ENCODE measurements at regions not wholly inside any gene's neighbourhood (a gene's known extent, or its start where the extent isn't known, plus 50 kb on each side); places are given as distances from the start of the nearest gene placed in this dataset.

GRCh38 chr13:111857336-111857735 is 209.6 kb upstream of the SOX1 start:
- Histone ChIP-seq H3K4me3 (no peak overlapping the region), H3K36me3 (no peaks in the 10 kb centered on the region), H3K27ac (no peak overlapping the region), H3K27me3 (replicated peaks) (peaks cover 33% of the 10 kb centered on the region), H3K9me3 (replicated peaks) (peaks cover 4% of the 10 kb centered on the region; the same call in 1 of the 2 replicates), H3K4me1 (replicated peaks) (no peaks in the 10 kb centered on the region)
- DNase-seq (ENCODE audit: low read depth in 1 of 2, low spot score in 2 of 2) = no peak

GRCh38 chr13:111857846-111858560 is 208.9 kb upstream of the SOX1 start:
- Histone ChIP-seq H3K36me3 (no peaks in the 10 kb centered on the region), H3K4me1 (replicated peaks) (no peaks in the 10 kb centered on the region), H3K27ac (no peak overlapping the region), H3K9me3 (replicated peaks) (peaks cover 4% of the 10 kb centered on the region; the same call in 1 of the 2 replicates), H3K4me3 (no peak overlapping the region), H3K27me3 (replicated peaks) (peaks cover 39% of the 10 kb centered on the region)
- no peak for DNase-seq (ENCODE audit: low read depth in 1 of 2, low spot score in 2 of 2)

GRCh38 chr13:111858571-111858970 is 208.4 kb upstream of the SOX1 start:
- no peak overlapping the region for H3K27ac ChIP-seq
- DNase-seq (ENCODE audit: low read depth in 1 of 2, low spot score in 2 of 2) = no peak
- H3K36me3 ChIP-seq = no peaks in the 10 kb centered on the region
- peaks cover 4% of the 10 kb centered on the region; the same call in 1 of the 2 replicates for H3K9me3 ChIP-seq (replicated peaks)
- peaks cover 37% of the 10 kb centered on the region for H3K27me3 ChIP-seq (replicated peaks)
- H3K4me3 ChIP-seq = no peak overlapping the region
- H3K4me1 ChIP-seq (replicated peaks) = no peaks in the 10 kb centered on the region

- H3K9me3 ChIP-seq (replicated peaks) = peaks cover 4% of the 10 kb centered on the region; the same call in 1 of the 2 replicates
Measured at GRCh38 chr13:111859354-111860230, 207.4 kb upstream of the SOX1 start.

GRCh38 chr13:111860231-111860552 is 206.8 kb upstream of the SOX1 start:
- Histone ChIP-seq H3K36me3 (no peaks in the 10 kb centered on the region), H3K27me3 (replicated peaks) (peaks cover 37% of the 10 kb centered on the region), H3K9me3 (replicated peaks) (peaks cover 4% of the 10 kb centered on the region; the same call in 1 of the 2 replicates), H3K4me3 (no peak overlapping the region), H3K4me1 (replicated peaks) (no peaks in the 10 kb centered on the region), H3K27ac (no peak overlapping the region)
- no peak for DNase-seq (ENCODE audit: low read depth in 1 of 2, low spot score in 2 of 2)

More at GRCh38 chr13:111859354-111860230, 207.4 kb upstream of the SOX1 start:
- no peak for DNase-seq (ENCODE audit: low read depth in 1 of 2, low spot score in 2 of 2)
- Histone ChIP-seq H3K4me3 (no peak overlapping the region), H3K36me3 (no peaks in the 10 kb centered on the region), H3K27ac (no peak overlapping the region), H3K27me3 (replicated peaks) (peaks cover 37% of the 10 kb centered on the region), H3K4me1 (replicated peaks) (no peaks in the 10 kb centered on the region)

GRCh38 chr13:111861319-111861718 is 205.6 kb upstream of the SOX1 start:
- Histone ChIP-seq H3K27me3 (replicated peaks) (peaks cover 37% of the 10 kb centered on the region), H3K36me3 (no peaks in the 10 kb centered on the region), H3K27ac (no peak overlapping the region), H3K9me3 (replicated peaks) (peaks cover 4% of the 10 kb centered on the region; the same call in 1 of the 2 replicates), H3K4me3 (no peak overlapping the region), H3K4me1 (replicated peaks) (no peaks in the 10 kb centered on the region)
- no peak for DNase-seq (ENCODE audit: low read depth in 1 of 2, low spot score in 2 of 2)

- H3K36me3 ChIP-seq = no peaks in the 10 kb centered on the region
- H3K27ac ChIP-seq = no peak overlapping the region
- H3K27me3 ChIP-seq (replicated peaks) = peaks cover 37% of the 10 kb centered on the region
- no peak overlapping the region for H3K4me3 ChIP-seq
- no peaks in the 10 kb centered on the region for H3K4me1 ChIP-seq (replicated peaks)
- DNase-seq (ENCODE audit: low read depth in 1 of 2, low spot score in 2 of 2) = no peak
- H3K9me3 ChIP-seq (replicated peaks) = peaks cover 4% of the 10 kb centered on the region; the same call in 1 of the 2 replicates
Measured at GRCh38 chr13:111861766-111862366, 205.1 kb upstream of the SOX1 start.

- Histone ChIP-seq H3K36me3 (no peaks in the 10 kb centered on the region), H3K9me3 (replicated peaks) (peaks cover 4% of the 10 kb centered on the region), H3K27me3 (replicated peaks) (peaks cover 40% of the 10 kb centered on the region), H3K27ac (no peak overlapping the region), H3K4me3 (no peak overlapping the region), H3K4me1 (replicated peaks) (no peaks in the 10 kb centered on the region)
- no peak for DNase-seq (ENCODE audit: low read depth in 1 of 2, low spot score in 2 of 2)
Measured at GRCh38 chr13:111862836-111863815, 203.8 kb upstream of the SOX1 start.

- DNase-seq (ENCODE audit: low read depth in 1 of 2, low spot score in 2 of 2) = no peak
- peaks cover 48% of the 10 kb centered on the region for H3K27me3 ChIP-seq (replicated peaks)
- peaks cover 4% of the 10 kb centered on the region for H3K9me3 ChIP-seq (replicated peaks)
- H3K4me1 ChIP-seq (replicated peaks) = no peaks in the 10 kb centered on the region
- H3K27ac ChIP-seq = no peak overlapping the region
- no peaks in the 10 kb centered on the region for H3K36me3 ChIP-seq
- H3K4me3 ChIP-seq = no peak overlapping the region
Measured at GRCh38 chr13:111864566-111864965, 202.4 kb upstream of the SOX1 start.

- no peaks in the 10 kb centered on the region for H3K4me1 ChIP-seq (replicated peaks)
- no peak overlapping the region for H3K4me3 ChIP-seq
- peaks cover 50% of the 10 kb centered on the region for H3K27me3 ChIP-seq (replicated peaks)
- H3K36me3 ChIP-seq = no peaks in the 10 kb centered on the region
- peaks cover 4% of the 10 kb centered on the region for H3K9me3 ChIP-seq (replicated peaks)
- H3K27ac ChIP-seq = no peak overlapping the region
- no peak for DNase-seq (ENCODE audit: low read depth in 1 of 2, low spot score in 2 of 2)
Measured at GRCh38 chr13:111865046-111865445, 201.9 kb upstream of the SOX1 start.

- H3K27ac ChIP-seq = no peak overlapping the region
- DNase-seq (ENCODE audit: low read depth in 1 of 2, low spot score in 2 of 2) = no peak
- H3K4me3 ChIP-seq = no peak overlapping the region
- H3K36me3 ChIP-seq = no peaks in the 10 kb centered on the region
- H3K27me3 ChIP-seq (replicated peaks) = peaks cover 57% of the 10 kb centered on the region
- no peaks in the 10 kb centered on the region for H3K4me1 ChIP-seq (replicated peaks)
- H3K9me3 ChIP-seq (replicated peaks) = peaks cover 4% of the 10 kb centered on the region
Measured at GRCh38 chr13:111865826-111866225, 201.1 kb upstream of the SOX1 start.

GRCh38 chr13:111866731-111867245 is 200.2 kb upstream of the SOX1 start:
- H3K4me3 ChIP-seq = no peak overlapping the region
- DNase-seq (ENCODE audit: low read depth in 1 of 2, low spot score in 2 of 2) = no peak
- H3K9me3 ChIP-seq (replicated peaks) = peaks cover 2% of the 10 kb centered on the region
- H3K36me3 ChIP-seq = no peaks in the 10 kb centered on the region
- H3K27me3 ChIP-seq (replicated peaks) = peaks cover 66% of the 10 kb centered on the region
- H3K4me1 ChIP-seq (replicated peaks) = no peaks in the 10 kb centered on the region
- H3K27ac ChIP-seq = no peak overlapping the region

GRCh38 chr13:111867657-111868056 is 199.3 kb upstream of the SOX1 start:
- no peak for DNase-seq (ENCODE audit: low read depth in 1 of 2, low spot score in 2 of 2)
- no peak overlapping the region for H3K27ac ChIP-seq
- H3K4me3 ChIP-seq = no peak overlapping the region
- no peaks in the 10 kb centered on the region; the same call in 1 of the 2 replicates for H3K9me3 ChIP-seq (replicated peaks)
- peaks cover 62% of the 10 kb centered on the region for H3K27me3 ChIP-seq (replicated peaks)
- no peaks in the 10 kb centered on the region for H3K36me3 ChIP-seq
- H3K4me1 ChIP-seq (replicated peaks) = no peaks in the 10 kb centered on the region

All from SJSA1 (cell line).